ENCODE measurements at regions not wholly inside any gene's neighbourhood (a gene's known extent, or its start where the extent isn't known, plus 50 kb on each side); places are given as distances from the start of the nearest gene placed in this dataset.

GRCh38 chr9:93892748-93893147, 62.4 kb downstream of the BARX1 start:
- TF ChIP-seq CTCF (IDR thresholded peaks at IDR 0.05; ENCODE audit: low read depth, low read length, poor library complexity, severe bottlenecking) = no peak
- TF ChIP-seq EZH2phosphoT487 (IDR thresholded peaks at IDR 0.05; ENCODE audit: borderline replicate concordance, low read length) = no peak
- no peak overlapping the region for H3K27ac ChIP-seq (ENCODE audit: low read depth, low read length)

DNA sequence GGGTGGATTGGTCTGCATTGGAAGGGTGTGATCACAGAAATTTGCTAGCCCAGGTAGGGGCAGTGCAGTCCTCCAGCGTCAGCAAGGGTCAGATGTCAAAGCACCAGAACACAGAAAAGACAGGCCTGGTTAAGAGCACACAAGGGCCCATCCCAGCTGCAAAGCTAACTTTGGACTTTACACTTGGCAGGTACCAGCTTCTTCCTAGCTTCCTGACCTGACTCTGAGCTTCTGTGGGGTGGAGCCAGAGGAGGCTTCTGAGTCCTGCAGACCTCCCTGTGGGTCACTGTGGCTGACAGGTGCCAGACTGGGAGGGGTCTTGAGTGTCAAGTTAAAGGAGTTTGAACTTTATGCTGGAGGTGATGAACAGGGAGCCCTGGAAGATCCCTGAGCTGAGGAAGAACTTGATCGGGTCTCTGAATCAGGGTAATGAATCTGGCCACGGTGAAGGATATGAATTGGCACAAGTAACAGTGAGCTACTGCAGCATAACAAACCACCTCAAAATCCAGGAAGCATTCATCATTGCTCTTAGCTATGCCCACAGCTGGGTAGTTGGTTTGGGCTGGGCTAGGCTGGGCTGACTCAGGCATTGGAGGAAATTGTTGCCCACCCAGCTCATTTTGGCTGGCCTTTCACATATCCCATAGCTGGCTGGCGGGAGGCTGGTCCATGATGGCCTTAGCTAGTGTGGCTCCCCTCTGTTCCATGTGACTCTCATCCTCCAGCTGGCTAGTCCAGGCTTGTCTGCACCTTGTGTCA, 63.4 kb downstream of the BARX1 start:
- Histone ChIP-seq H3F3A (ENCODE audit: control insufficient read depth, insufficient read depth) (no peaks in the 10 kb centered on the region), H3K4me3 (ENCODE audit: low read length) (no peak overlapping the region), H3K4me2 (ENCODE audit: low read length) (no peak overlapping the region), H3K9me2 (replicated peaks; ENCODE audit: control insufficient read depth, low read length) (no peaks in the 10 kb centered on the region), H3K79me2 (ENCODE audit: control insufficient read depth, low read length) (no peaks in the 10 kb centered on the region), H3K27me3 (ENCODE audit: control insufficient read depth, low read length) (0 out of 2 replicates have a peak, but pooled peaks cover 2% of the 10 kb centered on the region), H3K9me3 (ENCODE audit: control insufficient read depth, insufficient read depth, low read length) (peaks cover 3% of the 10 kb centered on the region; the same call in 1 of the 2 replicates), H3K36me3 (ENCODE audit: control insufficient read depth, low read length) (no peaks in the 10 kb centered on the region), H4K20me1 (ENCODE audit: control insufficient read depth, insufficient read depth, low read depth, low read length) (no peaks in the 10 kb centered on the region), H3K4me1 (ENCODE audit: control insufficient read depth, low read length) (no peaks in the 10 kb centered on the region), H3K27ac (ENCODE audit: low read depth, low read length) (no peak overlapping the region)
- TF ChIP-seq EZH2phosphoT487 (IDR thresholded peaks at IDR 0.05; ENCODE audit: borderline replicate concordance, low read length) = no peak
- no peak for TF ChIP-seq CTCF (IDR thresholded peaks at IDR 0.05; ENCODE audit: low read depth, low read length, poor library complexity, severe bottlenecking)

More at GRCh38 chr9:93892748-93893147, 62.4 kb downstream of the BARX1 start:
- H3K79me2 ChIP-seq (ENCODE audit: control insufficient read depth, low read length) = no peaks in the 10 kb centered on the region
- no peaks in the 10 kb centered on the region for H4K20me1 ChIP-seq (ENCODE audit: control insufficient read depth, insufficient read depth, low read depth, low read length)
- no peaks in the 10 kb centered on the region for H3K4me1 ChIP-seq (ENCODE audit: control insufficient read depth, low read length)
- H3K4me2 ChIP-seq (ENCODE audit: low read length) = no peak overlapping the region
- no peaks in the 10 kb centered on the region for H3F3A ChIP-seq (ENCODE audit: control insufficient read depth, insufficient read depth)
- H3K4me3 ChIP-seq (ENCODE audit: low read length) = no peak overlapping the region
- peaks cover 3% of the 10 kb centered on the region; the same call in 1 of the 2 replicates for H3K9me3 ChIP-seq (ENCODE audit: control insufficient read depth, insufficient read depth, low read length)
- H3K9me2 ChIP-seq (replicated peaks; ENCODE audit: control insufficient read depth, low read length) = no peaks in the 10 kb centered on the region
- 0 out of 2 replicates have a peak, but pooled peaks cover 2% of the 10 kb centered on the region for H3K27me3 ChIP-seq (ENCODE audit: control insufficient read depth, low read length)
- H3K36me3 ChIP-seq (ENCODE audit: control insufficient read depth, low read length) = no peaks in the 10 kb centered on the region

GRCh38 chr9:93891050-93891449, 64.1 kb downstream of the BARX1 start:
- 0 out of 2 replicates have a peak, but pooled peaks cover 2% of the 10 kb centered on the region for H3K27me3 ChIP-seq (ENCODE audit: control insufficient read depth, low read length)
- TF ChIP-seq EZH2phosphoT487 (IDR thresholded peaks at IDR 0.05; ENCODE audit: borderline replicate concordance, low read length) = no peak
- TF ChIP-seq CTCF (IDR thresholded peaks at IDR 0.05; ENCODE audit: low read depth, low read length, poor library complexity, severe bottlenecking) = no peak

More at GRCh38 chr9:93891050-93891449, 64.1 kb downstream of the BARX1 start:
- Histone ChIP-seq H3K4me3 (ENCODE audit: low read length) (no peak overlapping the region), H4K20me1 (ENCODE audit: control insufficient read depth, insufficient read depth, low read depth, low read length) (no peaks in the 10 kb centered on the region), H3K36me3 (ENCODE audit: control insufficient read depth, low read length) (no peaks in the 10 kb centered on the region), H3K4me2 (ENCODE audit: low read length) (no peak overlapping the region), H3K4me1 (ENCODE audit: control insufficient read depth, low read length) (no peaks in the 10 kb centered on the region), H3K9me2 (replicated peaks; ENCODE audit: control insufficient read depth, low read length) (no peaks in the 10 kb centered on the region), H3K27ac (ENCODE audit: low read depth, low read length) (no peak overlapping the region), H3K79me2 (ENCODE audit: control insufficient read depth, low read length) (no peaks in the 10 kb centered on the region), H3F3A (ENCODE audit: control insufficient read depth, insufficient read depth) (no peaks in the 10 kb centered on the region), H3K9me3 (ENCODE audit: control insufficient read depth, insufficient read depth, low read length) (peaks cover 3% of the 10 kb centered on the region; the same call in 1 of the 2 replicates)

All from DOHH2 (cell line).